Fibroblast of upper back skin (primary cell): ENCODE measurements at regions not wholly inside any gene's neighbourhood (a gene's known extent, or its start where the extent isn't known, plus 50 kb on each side); places are given as distances from the start of the nearest gene placed in this dataset.

Experiments
- DNase-seq: peaks from one replicate; pipeline ENCODE4 v3.0.0-alpha.2; 2013

GRCh38 chr1:60145771-60146170 lies 72.2 kb upstream of the C1orf87 start:
- no peak for DNase-seq

GRCh38 chr1:60141743-60142142 lies 68.2 kb upstream of the C1orf87 start:
- no peak for DNase-seq

- DNase-seq, result no peak
Measured at GRCh38 chr1:60141276-60141675, 67.7 kb upstream of the C1orf87 start.

- no peak for DNase-seq
Measured at GRCh38 chr1:60137406-60137805, 63.8 kb upstream of the C1orf87 start.

GRCh38 chr1:60136395-60136794 lies 62.8 kb upstream of the C1orf87 start:
- DNase-seq, result no peak

GRCh38 chr1:60134716-60135115 lies 61.1 kb upstream of the C1orf87 start:
- peak; percentile 48 for DNase-seq

GRCh38 chr1:60133848-60134247 lies 60.3 kb upstream of the C1orf87 start:
- DNase-seq, result peak; percentile 90

GRCh38 chr1:60133000-60133673 lies 59.6 kb upstream of the C1orf87 start:
- peak; percentile 96 for DNase-seq

- DNase-seq, result no peak
Measured at GRCh38 chr1:60132108-60132507, 58.5 kb upstream of the C1orf87 start.

- DNase-seq, result no peak
Measured at GRCh38 chr1:60130703-60131102, 57.1 kb upstream of the C1orf87 start.

GRCh38 chr1:60129911-60130310 lies 56.3 kb upstream of the C1orf87 start:
- DNase-seq, result peak; percentile 64

- DNase-seq, result no peak
Measured at GRCh38 chr1:60126723-60127122, 53.2 kb upstream of the C1orf87 start.
